GM04503 (cell line): ENCODE measurements at regions not wholly inside any gene's neighbourhood (a gene's known extent, or its start where the extent isn't known, plus 50 kb on each side); places are given as distances from the start of the nearest gene placed in this dataset.
"Not testable (repeated sequence)": the region's sequence is repeated elsewhere in the genome, so short reads cannot be mapped to it uniquely, and the experiment has no call there.

Experiments used
- DNase-seq: peaks from one replicate; pipeline ENCODE4 v3.0.0-alpha.2; 2012; ENCODE audit warnings: low read depth

GRCh38 chr9:714675-715074 is 126.8 kb upstream of the DMRT1 start:
- DNase-seq = no peak

- no peak for DNase-seq
Measured at GRCh38 chr9:715300-715699, 126.2 kb upstream of the DMRT1 start.

GRCh38 chr9:715743-716400 is 125.6 kb upstream of the DMRT1 start:
- no peak for DNase-seq

- no peak for DNase-seq
Measured at GRCh38 chr9:717722-718121, 123.8 kb upstream of the DMRT1 start.

GRCh38 chr9:720239-720881 is 121.1 kb upstream of the DMRT1 start:
- DNase-seq = no peak

- no peak for DNase-seq
Measured at GRCh38 chr9:722388-722980, 119.0 kb upstream of the DMRT1 start.

GRCh38 chr9:724461-724860 is 117.0 kb upstream of the DMRT1 start:
- not testable (repeated sequence) for DNase-seq

GRCh38 chr9:726005-726404 is 115.5 kb upstream of the DMRT1 start:
- DNase-seq = no peak

GRCh38 chr9:727767-728166 is 113.7 kb upstream of the DMRT1 start:
- DNase-seq = no peak

GRCh38 chr9:728535-728934 is 113.0 kb upstream of the DMRT1 start:
- no peak for DNase-seq

- no peak for DNase-seq
Measured at GRCh38 chr9:731474-731873, 110.0 kb upstream of the DMRT1 start.

- peak; percentile 98 for DNase-seq
Measured at GRCh38 chr9:734831-735511, 106.5 kb upstream of the DMRT1 start.

- no peak for DNase-seq
Measured at GRCh38 chr9:737400-738120, 103.9 kb upstream of the DMRT1 start.

GRCh38 chr9:738209-738915 is 103.1 kb upstream of the DMRT1 start:
- DNase-seq = peak; percentile 97

- no peak for DNase-seq
Measured at GRCh38 chr9:739362-739761, 102.1 kb upstream of the DMRT1 start.

- no peak for DNase-seq
Measured at GRCh38 chr9:740221-740620, 101.3 kb upstream of the DMRT1 start.

- no peak for DNase-seq
Measured at GRCh38 chr9:742104-742503, 99.4 kb upstream of the DMRT1 start.

GRCh38 chr9:742914-743589 is 98.4 kb upstream of the DMRT1 start:
- no peak for DNase-seq

GRCh38 chr9:744046-744712 is 97.3 kb upstream of the DMRT1 start:
- DNase-seq = no peak

GRCh38 chr9:744790-745484 is 96.6 kb upstream of the DMRT1 start:
- DNase-seq = no peak
